ENCODE measurements at regions not wholly inside any gene's neighbourhood (a gene's known extent, or its start where the extent isn't known, plus 50 kb on each side); places are given as distances from the start of the nearest gene placed in this dataset.

GRCh38 chr5:101244621-101245020 lies 341.5 kb upstream of the ST8SIA4 start:
- TF ChIP-seq EZH2 (IDR thresholded peaks at IDR 0.05; ENCODE audit: insufficient read depth, poor library complexity, severe bottlenecking) (no peak), EZH2phosphoT487 (IDR thresholded peaks at IDR 0.05; ENCODE audit: insufficient read depth, low read depth) (no peak)

Measured in GM23248 (cell line).